OCI-LY7 (cell line): ENCODE measurements at regions not wholly inside any gene's neighbourhood (a gene's known extent, or its start where the extent isn't known, plus 50 kb on each side); places are given as distances from the start of the nearest gene placed in this dataset.

Source experiments
- BruUV-seq: library from RNA; stranded (reverse); fragments of 400-500 nt; replicated peaks from 2 replicates; lab custom pipeline; 2021; lab: Mats Ljungman, UMichigan
- CTCF ChIA-PET: fragments of 300-600 bp; sonication (Branson Sonifier 250); formaldehyde crosslinking; loops from one replicate; lab custom pipeline; 2022; ENCODE audit warnings: antibody characterized with exemption; ENCODE audit not compliant: unreplicated experiment; lab: Charles Lee
- POLR2A ChIA-PET: fragments of 300-600 bp; sonication (Branson Sonifier 250); formaldehyde crosslinking; loops from one replicate; lab custom pipeline; 2022; ENCODE audit warnings: antibody characterized with exemption; lab: Charles Lee
- DNase-seq: peaks from one replicate; pipeline ENCODE4 v3.0.0-alpha.2; 2015; ENCODE audit warnings: low spot score
- H2AFZ ChIP-seq: fragments of 200-600 bp; sonication (generic), shearing (Covaris generic); 2 replicates; pipeline ENCODE4 v1.6.1; 2014; ENCODE audit warnings: mild to moderate bottlenecking, antibody characterized with exemption, low read length, moderate library complexity
- H3K27ac ChIP-seq: fragments of 200-600 bp; sonication (generic); 2 replicates; pipeline ENCODE4 v1.5.1; 2014; ENCODE audit warnings: mixed run types, low read depth, mild to moderate bottlenecking, moderate library complexity, low read length, inconsistent platforms; ENCODE audit not compliant: poor library complexity, severe bottlenecking
- H3K36me3 ChIP-seq: fragments of 200-600 bp; sonication (generic); 2 replicates; pipeline ENCODE4 v1.6.1; 2014; ENCODE audit warnings: mild to moderate bottlenecking, antibody characterized with exemption, low read length, moderate library complexity, mixed read lengths; ENCODE audit not compliant: insufficient read depth
- H3K4me1 ChIP-seq: fragments of 200-600 bp; sonication (generic); 2 replicates; pipeline ENCODE4 v1.5.1; 2014; ENCODE audit warnings: mild to moderate bottlenecking, low read length; ENCODE audit not compliant: insufficient read depth, poor library complexity, severe bottlenecking
- H3K4me2 ChIP-seq: fragments of 200-600 bp; sonication (generic); 2 replicates; pipeline ENCODE4 v1.6.1; 2014; ENCODE audit warnings: mild to moderate bottlenecking, low read length
- H3K4me3 ChIP-seq: fragments of 200-600 bp; sonication (generic); 2 replicates; pipeline ENCODE4 v1.5.1; 2014; ENCODE audit warnings: mild to moderate bottlenecking, low read depth, low read length; ENCODE audit not compliant: poor library complexity, severe bottlenecking
- H3K79me2 ChIP-seq: fragments of 200-600 bp; sonication (generic); 2 replicates; pipeline ENCODE4 v1.6.1; 2016; ENCODE audit warnings: low read depth, mild to moderate bottlenecking, low read length, moderate library complexity, mixed read lengths; ENCODE audit not compliant: insufficient read depth
- H3K9me2 ChIP-seq: fragments of 200-600 bp; sonication (generic); 2 replicates; pipeline ENCODE4 v1.6.1; 2016; ENCODE audit warnings: mild to moderate bottlenecking, low read length, mixed read lengths; ENCODE audit not compliant: insufficient read depth
- H3K9me3 ChIP-seq: fragments of 200-600 bp; sonication (generic); 2 replicates; pipeline ENCODE4 v1.6.1; 2014; ENCODE audit warnings: mild to moderate bottlenecking, mixed run types, low read length, mixed read lengths
- H4K20me1 ChIP-seq: fragments of 200-600 bp; sonication (generic); 2 replicates; pipeline ENCODE4 v1.6.1; 2014; ENCODE audit warnings: mild to moderate bottlenecking, antibody characterized with exemption, low read length, moderate library complexity, mixed read lengths; ENCODE audit not compliant: insufficient read depth
- CTCF ChIP-seq: fragments of 200-600 bp; sonication (generic); conservative IDR thresholded peaks from 2 replicates; pipeline ENCODE4 v1.5.1; 2014; ENCODE audit warnings: mild to moderate bottlenecking, antibody characterized with exemption, low read length, moderate library complexity, mixed read lengths
- EZH2phosphoT487 ChIP-seq: fragments of 200-600 bp; sonication (generic); IDR thresholded peaks from 2 replicates; pipeline ENCODE4 v1.6.1; 2018; ENCODE audit warnings: low read depth, borderline replicate concordance, mild to moderate bottlenecking, mixed run types, antibody characterized with exemption, low read length, moderate library complexity, mixed read lengths
- intact Hi-C: fragments of 100-400 bp; cut with micrococcal nuclease; formaldehyde crosslinking; loops from one replicate; pipeline ENCODE4 v1.10.0; 2022; ENCODE audit not compliant: unreplicated experiment

- CTCF ChIA-PET = no interaction called here
- no TSS peak for BruUV-seq
These were observed 269.7 kb downstream of the FLRT2 start for GRCh38 chr14:85799668-85800067.

GRCh38 chr14:85798856-85799255 is 268.9 kb downstream of the FLRT2 start:
- H3K9me3 ChIP-seq = no peaks in the 10 kb centered on the region
- TF ChIP-seq EZH2phosphoT487 (no peak), CTCF (no peak)
- H3K27ac ChIP-seq = no peak overlapping the region
- intact Hi-C loops = no loop called here
- no peaks in the 10 kb centered on the region for H3K36me3 ChIP-seq
- no peaks in the 10 kb centered on the region for H4K20me1 ChIP-seq
- H3K4me3 ChIP-seq = no peak overlapping the region
- BruUV-seq = no TSS peak
- H3K9me2 ChIP-seq = no peaks in the 10 kb centered on the region
- no peak overlapping the region for H3K4me2 ChIP-seq
- H2AFZ ChIP-seq = no peak overlapping the region
- POLR2A ChIA-PET = interaction anchor here (1.1 kb wide), 1 partner anchor 11 kb away, joined by 13 read pairs; no protein-coding TSS in a partner anchor
- no peaks in the 10 kb centered on the region for H3K4me1 ChIP-seq
- DNase-seq = no peak
- CTCF ChIA-PET = no interaction called here
- H3K79me2 ChIP-seq = no peaks in the 10 kb centered on the region

More at GRCh38 chr14:85799668-85800067, 269.7 kb downstream of the FLRT2 start:
- TF ChIP-seq CTCF (no peak), EZH2phosphoT487 (no peak)
- POLR2A ChIA-PET = interaction anchor here (0.7 to 1.1 kb wide), 2 partner anchors 11 to 139 kb away, joined by 5 to 13 read pairs; no protein-coding TSS in a partner anchor
- intact Hi-C loops = no loop called here
- no peaks in the 10 kb centered on the region for H3K9me2 ChIP-seq
- no peak for DNase-seq
- H3K4me1 ChIP-seq = no peaks in the 10 kb centered on the region
- H4K20me1 ChIP-seq = no peaks in the 10 kb centered on the region
- H3K4me3 ChIP-seq = no peak overlapping the region
- no peak overlapping the region for H2AFZ ChIP-seq
- H3K9me3 ChIP-seq = no peaks in the 10 kb centered on the region
- no peak overlapping the region for H3K27ac ChIP-seq
- H3K79me2 ChIP-seq = no peaks in the 10 kb centered on the region
- no peak overlapping the region for H3K4me2 ChIP-seq
- no peaks in the 10 kb centered on the region for H3K36me3 ChIP-seq

DNA sequence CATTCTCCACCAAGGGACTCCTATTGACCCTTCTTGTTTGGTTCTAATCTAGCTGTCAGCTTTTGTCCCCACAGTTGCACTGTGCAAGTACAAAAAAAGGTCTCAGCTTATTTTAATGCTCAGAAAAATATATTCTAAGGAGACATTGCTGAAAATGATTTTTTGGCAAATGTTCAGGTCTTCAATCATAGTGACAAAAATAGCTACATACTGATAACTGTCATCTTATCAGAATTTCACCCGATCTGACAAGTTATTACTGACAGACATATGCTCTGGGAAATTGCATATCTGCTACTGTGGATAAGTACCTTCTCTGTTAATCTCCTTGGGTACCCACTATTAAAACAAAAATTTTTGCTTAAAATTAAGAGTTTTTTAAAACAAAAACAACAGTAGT is 263.6 kb downstream of the FLRT2 start:
- no peak for DNase-seq
- Histone ChIP-seq H4K20me1 (no peaks in the 10 kb centered on the region), H3K79me2 (no peaks in the 10 kb centered on the region), H2AFZ (no peak overlapping the region), H3K36me3 (no peaks in the 10 kb centered on the region), H3K4me1 (no peaks in the 10 kb centered on the region), H3K9me2 (no peaks in the 10 kb centered on the region), H3K9me3 (no peaks in the 10 kb centered on the region), H3K4me2 (no peak overlapping the region), H3K27ac (no peak overlapping the region), H3K4me3 (no peak overlapping the region)
- ChIA-PET POLR2A (no interaction called here), CTCF (no interaction called here)
- intact Hi-C loops = no loop called here
- BruUV-seq = no TSS peak
- TF ChIP-seq EZH2phosphoT487 = no peak
- TF ChIP-seq CTCF = no peak
